Caco-2 (cell line): ENCODE measurements at regions not wholly inside any gene's neighbourhood (a gene's known extent, or its start where the extent isn't known, plus 50 kb on each side); places are given as distances from the start of the nearest gene placed in this dataset.
"Not testable (repeated sequence)": the region's sequence is repeated elsewhere in the genome, so short reads cannot be mapped to it uniquely, and the experiment has no call there.

Source experiments
- BruUV-seq: library from RNA; stranded (reverse); fragments of 400-500 nt; replicated peaks from 2 replicates; lab custom pipeline; 2021; lab: Mats Ljungman, UMichigan
- CTCF ChIA-PET: fragments of 300-600 bp; sonication (Branson Sonifier 250); formaldehyde crosslinking; loops from one replicate; lab custom pipeline; 2022; ENCODE audit warnings: antibody characterized with exemption; lab: Charles Lee
- POLR2A ChIA-PET: fragments of 300-600 bp; sonication (Branson Sonifier 250); formaldehyde crosslinking; loops from one replicate; lab custom pipeline; 2022; ENCODE audit warnings: antibody characterized with exemption; lab: Charles Lee
- DNase-seq, 2 experiments: peaks; one replicate each; pipeline versions ENCODE4 v3.0.0 to v3.0.0-alpha.2; 2020 to 2022
- H3K27me3 ChIP-seq: replicated peaks from 2 replicates; pipeline ENCODE4 v1.6.0; 2011; ENCODE audit warnings: low read length; ENCODE audit not compliant: control insufficient read depth, insufficient read depth
- H3K36me3 ChIP-seq: 2 replicates; pipeline ENCODE4 v1.5.1; 2011; ENCODE audit warnings: low read length; ENCODE audit not compliant: control insufficient read depth, insufficient read depth
- H3K4me1 ChIP-seq: fragments of 250-450 bp; sonication (Bioruptor Pico); 2 replicates; pipeline ENCODE4 v1.5.1; 2020; ENCODE audit warnings: mild to moderate bottlenecking
- H3K4me3 ChIP-seq: 2 replicates; pipeline ENCODE4 v1.5.1; 2011; ENCODE audit warnings: low read depth, mild to moderate bottlenecking, control low read depth, low read length
- H3K9me3 ChIP-seq: fragments of 250-450 bp; sonication (Bioruptor Pico); 2 replicates; pipeline ENCODE4 v1.5.1; 2020; ENCODE audit warnings: mild to moderate bottlenecking, moderate library complexity
- H3K27ac Mint-ChIP-seq: one replicate; pipeline ENCODE4 v1.8.0; 2022; ENCODE audit warnings: mixed read lengths; ENCODE audit not compliant: unreplicated experiment
- H3K27me3 Mint-ChIP-seq: one replicate; pipeline ENCODE4 v1.8.0; 2022; ENCODE audit warnings: mixed read lengths; ENCODE audit not compliant: insufficient read depth, unreplicated experiment
- H3K36me3 Mint-ChIP-seq: one replicate; pipeline ENCODE4 v1.8.0; 2022; ENCODE audit warnings: mild to moderate bottlenecking, mixed read lengths; ENCODE audit not compliant: insufficient read depth, unreplicated experiment
- H3K4me1 Mint-ChIP-seq: one replicate; pipeline ENCODE4 v1.8.0; 2022; ENCODE audit warnings: low read depth, mixed read lengths; ENCODE audit not compliant: unreplicated experiment
- H3K4me3 Mint-ChIP-seq: one replicate; pipeline ENCODE4 v1.8.0; 2022; ENCODE audit warnings: mild to moderate bottlenecking, moderate library complexity, mixed read lengths; ENCODE audit not compliant: unreplicated experiment
- H3K9me3 Mint-ChIP-seq: one replicate; pipeline ENCODE4 v1.8.0; 2022; ENCODE audit warnings: mixed read lengths; ENCODE audit not compliant: unreplicated experiment
- CTCF ChIP-seq, 2 experiments: fragments of 200-600 bp in 1 of 2; IDR thresholded peaks; 1 replicate in 1 of 2; 2 replicates in 1 of 2; pipeline versions ENCODE4 v1.5.1 to v1.8.0; 2011 to 2022; ENCODE audit warnings: antibody characterized with exemption in 1 of 2, control low read depth in 1 of 2, inconsistent platforms in 1 of 2, low read depth in 1 of 2, low read length in 1 of 2, mild to moderate bottlenecking in 1 of 2, moderate library complexity in 1 of 2; ENCODE audit not compliant: insufficient read depth in 1 of 2, severe bottlenecking in 1 of 2, unreplicated experiment in 1 of 2
- intact Hi-C: fragments of 100-400 bp; cut with micrococcal nuclease; formaldehyde crosslinking; loops from one replicate; pipeline ENCODE4 v1.10.0; 2022; ENCODE audit not compliant: unreplicated experiment

- Mint-ChIP-seq H3K27me3 (no peaks in the 10 kb centered on the region), H3K9me3 (peaks cover 18% of the 10 kb centered on the region), H3K4me3 (no peak overlapping the region), H3K27ac (no peak overlapping the region), H3K36me3 (no peaks in the 10 kb centered on the region), H3K4me1 (peaks cover 3% of the 10 kb centered on the region)
- Histone ChIP-seq H3K4me3 (no peak overlapping the region), H3K4me1 (no peaks in the 10 kb centered on the region), H3K36me3 (no peaks in the 10 kb centered on the region), H3K9me3 (no peaks in the 10 kb centered on the region), H3K27me3 (no peaks in the 10 kb centered on the region)
- no peak for DNase-seq
- intact Hi-C loops: no loop called here
- BruUV-seq: no TSS peak
- TF ChIP-seq CTCF (IDR thresholded peaks at IDR 0.05; ENCODE audit: insufficient read depth in 1 of 2, low read depth in 1 of 2, low read length in 1 of 2, severe bottlenecking in 1 of 2, unreplicated experiment in 1 of 2): no peak
- ChIA-PET POLR2A (no interaction called here), CTCF (no interaction called here)
These were observed 99.0 kb upstream of the RBMS3 start for GRCh38 chr3:29181872-29182271.

- DNase-seq, H3K36me3 ChIP-seq, intact Hi-C loops, H3K4me3 Mint-ChIP-seq, H3K27me3 Mint-ChIP-seq, CTCF ChIA-PET, H3K27me3 ChIP-seq, H3K36me3 Mint-ChIP-seq, H3K4me1 Mint-ChIP-seq, H3K9me3 ChIP-seq, POLR2A ChIA-PET, BruUV-seq, H3K4me1 ChIP-seq, H3K4me3 ChIP-seq, H3K27ac Mint-ChIP-seq: not testable (repeated sequence)
- H3K9me3 Mint-ChIP-seq: peaks cover 23% of the 10 kb centered on the region
These were observed 98.0 kb upstream of the RBMS3 start for GRCh38 chr3:29182828-29183227.

GRCh38 chr3:29183346-29184087 lies 97.4 kb upstream of the RBMS3 start:
- H3K9me3 Mint-ChIP-seq: peaks cover 23% of the 10 kb centered on the region
- H3K36me3 Mint-ChIP-seq: no peaks in the 10 kb centered on the region
- Histone ChIP-seq H3K36me3 (no peaks in the 10 kb centered on the region), H3K9me3 (no peaks in the 10 kb centered on the region), H3K27me3 (no peaks in the 10 kb centered on the region), H3K4me3 (no peak overlapping the region), H3K4me1 (no peaks in the 10 kb centered on the region)
- H3K27ac Mint-ChIP-seq: no peak overlapping the region
- CTCF ChIA-PET: no interaction called here
- DNase-seq: no peak
- H3K4me1 Mint-ChIP-seq: peaks cover 6% of the 10 kb centered on the region
- no peaks in the 10 kb centered on the region for H3K27me3 Mint-ChIP-seq
- no peak overlapping the region for H3K4me3 Mint-ChIP-seq
- POLR2A ChIA-PET: no interaction called here
- BruUV-seq: no TSS peak
- intact Hi-C loops: no loop called here
- no peak for TF ChIP-seq CTCF (IDR thresholded peaks at IDR 0.05; ENCODE audit: insufficient read depth in 1 of 2, low read depth in 1 of 2, low read length in 1 of 2, severe bottlenecking in 1 of 2, unreplicated experiment in 1 of 2)
